ENCODE measurements at regions not wholly inside any gene's neighbourhood (a gene's known extent, or its start where the extent isn't known, plus 50 kb on each side); places are given as distances from the start of the nearest gene placed in this dataset.

DNA sequence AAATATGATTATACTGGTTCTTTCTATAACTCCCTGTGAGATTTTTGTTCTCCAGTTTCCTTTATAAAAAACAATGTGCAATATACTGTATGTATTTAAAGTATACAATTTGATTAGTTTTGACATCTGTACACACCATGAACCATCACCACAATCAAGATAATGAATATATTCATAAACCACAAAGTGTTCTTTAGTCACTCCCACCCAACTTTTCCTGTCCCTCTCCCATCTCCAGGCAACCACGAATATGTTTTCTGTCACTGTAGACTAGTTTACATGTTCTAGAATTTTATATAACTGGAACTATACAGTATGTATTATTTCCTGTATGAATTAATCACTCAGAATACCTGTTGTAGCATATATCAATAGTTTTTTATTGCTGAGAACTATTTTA, 177.0 kb upstream of the MBNL1 start:
- TF ChIP-seq POLR2A (IDR thresholded peaks at IDR 0.05; ENCODE audit: low read depth, low read length) (no peak), TAF1 (IDR thresholded peaks at IDR 0.05; ENCODE audit: borderline replicate concordance, low read depth, low read length) (no peak), POLR2AphosphoS5 (IDR thresholded peaks at IDR 0.05; ENCODE audit: low read depth, low read length) (no peak)
